HEK293T (cell line): ENCODE measurements at regions not wholly inside any gene's neighbourhood (a gene's known extent, or its start where the extent isn't known, plus 50 kb on each side); places are given as distances from the start of the nearest gene placed in this dataset.

Experiments used
- ARNT ChIP-seq: fragments of 450-650 bp; IDR thresholded peaks from 2 replicates; pipeline ENCODE4 v1.6.1; 2017; ENCODE audit warnings: mild to moderate bottlenecking
- BHLHE40 ChIP-seq: fragments of 450-650 bp; IDR thresholded peaks from 2 replicates; pipeline ENCODE4 v1.6.1; 2016; ENCODE audit warnings: mild to moderate bottlenecking, moderate library complexity, borderline replicate concordance
- FOXA1 ChIP-seq: fragments of 450-650 bp; IDR thresholded peaks from 2 replicates; pipeline ENCODE4 v1.6.1; 2016; ENCODE audit warnings: mild to moderate bottlenecking
- FOXM1 ChIP-seq: fragments of 450-650 bp; IDR thresholded peaks from 2 replicates; pipeline ENCODE4 v1.6.1; 2017; ENCODE audit warnings: mild to moderate bottlenecking, borderline replicate concordance
- HDGF ChIP-seq: fragments of 450-650 bp; IDR thresholded peaks from 2 replicates; pipeline ENCODE4 v1.6.1; 2017; ENCODE audit warnings: antibody characterized with exemption, borderline replicate concordance
- NFRKB ChIP-seq: fragments of 450-650 bp; IDR thresholded peaks from 2 replicates; pipeline ENCODE4 v1.6.1; 2016; ENCODE audit warnings: mild to moderate bottlenecking, moderate library complexity
- PKNOX1 ChIP-seq: fragments of 450-650 bp; IDR thresholded peaks from 2 replicates; pipeline ENCODE4 v1.6.1; 2016
- SP1 ChIP-seq: fragments of 450-650 bp; IDR thresholded peaks from 2 replicates; pipeline ENCODE4 v1.6.1; 2017
- TARDBP ChIP-seq: fragments of 450-650 bp; IDR thresholded peaks from 2 replicates; pipeline ENCODE4 v1.6.1; 2016
- ZNF384 ChIP-seq: fragments of 450-650 bp; IDR thresholded peaks from 2 replicates; pipeline ENCODE4 v1.6.1; 2016

- no peak for TF ChIP-seq FOXM1
- no peak for TF ChIP-seq PKNOX1
- TF ChIP-seq FOXA1, result no peak
- TF ChIP-seq NFRKB, result no peak
- no peak for TF ChIP-seq BHLHE40
- no peak for TF ChIP-seq ARNT
- no peak for TF ChIP-seq ZNF384
- no peak for TF ChIP-seq SP1
- no peak for TF ChIP-seq TARDBP
- no peak for TF ChIP-seq HDGF
These were observed 526.9 kb downstream of the TMEM182 start for GRCh38 chr2:103288696-103289095.
